ENCODE measurements at regions not wholly inside any gene's neighbourhood (a gene's known extent, or its start where the extent isn't known, plus 50 kb on each side); places are given as distances from the start of the nearest gene placed in this dataset.

- H3K27me3 Mint-ChIP-seq, result no peaks in the 10 kb centered on the region
- no peak for DNase-seq
- H3K4me1 Mint-ChIP-seq, result no peaks in the 10 kb centered on the region
- no peaks in the 10 kb centered on the region for H3K36me3 Mint-ChIP-seq
- no peak overlapping the region for H3K4me3 Mint-ChIP-seq
- CTCF ChIA-PET, result no interaction called here
- H3K9me3 Mint-ChIP-seq, result peaks cover 3% of the 10 kb centered on the region
- no peak overlapping the region for H3K27ac Mint-ChIP-seq
Measured at GRCh38 chr13:86976521-86977324, 694.4 kb upstream of the SLITRK5 start.

GRCh38 chr13:86986448-86986847 lies 684.7 kb upstream of the SLITRK5 start:
- H3K27me3 Mint-ChIP-seq, result no peaks in the 10 kb centered on the region
- H3K27ac Mint-ChIP-seq, result no peak overlapping the region
- no peaks in the 10 kb centered on the region for H3K9me3 Mint-ChIP-seq
- H3K36me3 Mint-ChIP-seq, result no peaks in the 10 kb centered on the region
- DNase-seq, result no peak
- CTCF ChIA-PET, result no interaction called here
- H3K4me3 Mint-ChIP-seq, result no peak overlapping the region
- no peaks in the 10 kb centered on the region for H3K4me1 Mint-ChIP-seq

- CTCF ChIA-PET, result no interaction called here
- Mint-ChIP-seq H3K27me3 (no peaks in the 10 kb centered on the region), H3K36me3 (no peaks in the 10 kb centered on the region), H3K4me3 (no peak overlapping the region), H3K27ac (no peak overlapping the region), H3K4me1 (no peaks in the 10 kb centered on the region), H3K9me3 (peaks cover 7% of the 10 kb centered on the region)
- no peak for DNase-seq
Measured at GRCh38 chr13:86992251-86992650, 678.9 kb upstream of the SLITRK5 start.

GRCh38 chr13:87003265-87003664 lies 667.9 kb upstream of the SLITRK5 start:
- H3K9me3 Mint-ChIP-seq, result peaks cover 15% of the 10 kb centered on the region
- H3K27me3 Mint-ChIP-seq, result no peaks in the 10 kb centered on the region
- H3K27ac Mint-ChIP-seq, result no peak overlapping the region
- H3K4me1 Mint-ChIP-seq, result no peaks in the 10 kb centered on the region
- CTCF ChIA-PET, result no interaction called here
- H3K4me3 Mint-ChIP-seq, result no peak overlapping the region
- DNase-seq, result no peak
- no peaks in the 10 kb centered on the region for H3K36me3 Mint-ChIP-seq

- peaks cover 9% of the 10 kb centered on the region for H3K9me3 Mint-ChIP-seq
- no peak overlapping the region for H3K27ac Mint-ChIP-seq
- no peaks in the 10 kb centered on the region for H3K36me3 Mint-ChIP-seq
- no peak for DNase-seq
- H3K4me1 Mint-ChIP-seq, result no peaks in the 10 kb centered on the region
- CTCF ChIA-PET, result no interaction called here
- no peak overlapping the region for H3K4me3 Mint-ChIP-seq
- H3K27me3 Mint-ChIP-seq, result no peaks in the 10 kb centered on the region
Measured at GRCh38 chr13:87005511-87005910, 665.7 kb upstream of the SLITRK5 start.

GRCh38 chr13:87035526-87035925 lies 635.6 kb upstream of the SLITRK5 start:
- no peaks in the 10 kb centered on the region for H3K36me3 Mint-ChIP-seq
- H3K4me1 Mint-ChIP-seq, result no peaks in the 10 kb centered on the region
- CTCF ChIA-PET, result no interaction called here
- DNase-seq, result no peak
- H3K27me3 Mint-ChIP-seq, result no peaks in the 10 kb centered on the region
- H3K9me3 Mint-ChIP-seq, result peaks cover 12% of the 10 kb centered on the region
- no peak overlapping the region for H3K4me3 Mint-ChIP-seq
- H3K27ac Mint-ChIP-seq, result no peak overlapping the region

- H3K36me3 Mint-ChIP-seq, result no peaks in the 10 kb centered on the region
Measured at GRCh38 chr13:87042946-87043345, 628.2 kb upstream of the SLITRK5 start.

GRCh38 chr13:87052731-87053130 lies 618.4 kb upstream of the SLITRK5 start:
- Mint-ChIP-seq H3K27ac (no peak overlapping the region), H3K27me3 (no peaks in the 10 kb centered on the region), H3K4me1 (no peaks in the 10 kb centered on the region), H3K4me3 (no peak overlapping the region), H3K36me3 (no peaks in the 10 kb centered on the region), H3K9me3 (peaks cover 8% of the 10 kb centered on the region)
- CTCF ChIA-PET, result no interaction called here
- DNase-seq, result no peak

More at GRCh38 chr13:87042946-87043345, 628.2 kb upstream of the SLITRK5 start:
- no peak for DNase-seq
- Mint-ChIP-seq H3K27ac (no peak overlapping the region), H3K9me3 (peaks cover 20% of the 10 kb centered on the region), H3K27me3 (no peaks in the 10 kb centered on the region), H3K4me3 (no peak overlapping the region), H3K4me1 (no peaks in the 10 kb centered on the region)
- CTCF ChIA-PET, result no interaction called here

GRCh38 chr13:87057807-87058520 lies 613.2 kb upstream of the SLITRK5 start:
- Mint-ChIP-seq H3K27ac (no peak overlapping the region), H3K4me3 (no peak overlapping the region), H3K36me3 (no peaks in the 10 kb centered on the region), H3K27me3 (no peaks in the 10 kb centered on the region), H3K9me3 (peaks cover 5% of the 10 kb centered on the region), H3K4me1 (no peaks in the 10 kb centered on the region)
- no peak for DNase-seq
- CTCF ChIA-PET, result no interaction called here

GRCh38 chr13:87058786-87059329 lies 612.3 kb upstream of the SLITRK5 start:
- Mint-ChIP-seq H3K9me3 (peaks cover 2% of the 10 kb centered on the region), H3K4me1 (no peaks in the 10 kb centered on the region), H3K27me3 (no peaks in the 10 kb centered on the region), H3K4me3 (no peak overlapping the region), H3K36me3 (no peaks in the 10 kb centered on the region), H3K27ac (no peak overlapping the region)
- no peak for DNase-seq
- CTCF ChIA-PET, result no interaction called here

- CTCF ChIA-PET, result no interaction called here
- Mint-ChIP-seq H3K9me3 (peaks cover 3% of the 10 kb centered on the region), H3K27ac (no peak overlapping the region), H3K27me3 (no peaks in the 10 kb centered on the region), H3K4me3 (no peak overlapping the region), H3K4me1 (no peaks in the 10 kb centered on the region), H3K36me3 (no peaks in the 10 kb centered on the region)
- DNase-seq, result no peak
Measured at GRCh38 chr13:87078947-87079795, 592.0 kb upstream of the SLITRK5 start.

GRCh38 chr13:87080100-87080779 lies 590.9 kb upstream of the SLITRK5 start:
- CTCF ChIA-PET, result no interaction called here
- Mint-ChIP-seq H3K27ac (no peak overlapping the region), H3K27me3 (no peaks in the 10 kb centered on the region), H3K4me1 (no peaks in the 10 kb centered on the region), H3K36me3 (no peaks in the 10 kb centered on the region), H3K4me3 (no peak overlapping the region), H3K9me3 (peaks cover 3% of the 10 kb centered on the region)
- no peak for DNase-seq

- Mint-ChIP-seq H3K4me1 (no peaks in the 10 kb centered on the region), H3K36me3 (no peaks in the 10 kb centered on the region), H3K4me3 (no peak overlapping the region), H3K9me3 (peaks cover 4% of the 10 kb centered on the region), H3K27ac (no peak overlapping the region), H3K27me3 (no peaks in the 10 kb centered on the region)
- no peak for DNase-seq
- CTCF ChIA-PET, result no interaction called here
Measured at GRCh38 chr13:87084192-87084591, 587.0 kb upstream of the SLITRK5 start.

- no peak for DNase-seq
- Mint-ChIP-seq H3K9me3 (peaks cover 2% of the 10 kb centered on the region), H3K4me3 (no peak overlapping the region), H3K4me1 (no peaks in the 10 kb centered on the region), H3K27me3 (no peaks in the 10 kb centered on the region), H3K36me3 (no peaks in the 10 kb centered on the region), H3K27ac (no peak overlapping the region)
- CTCF ChIA-PET, result no interaction called here
Measured at GRCh38 chr13:87087741-87088140, 583.4 kb upstream of the SLITRK5 start.
